HEK293T (cell line): ENCODE measurements at regions not wholly inside any gene's neighbourhood (a gene's known extent, or its start where the extent isn't known, plus 50 kb on each side); places are given as distances from the start of the nearest gene placed in this dataset.

Experiments
- CTCF ChIA-PET: fragments of 350-600 bp; formaldehyde crosslinking; extraction: SDS; loops from one replicate; lab custom pipeline; 2021; ENCODE audit warnings: antibody characterized with exemption, inconsistent platforms; lab: Yijun Ruan, JAX
- POLR2A ChIA-PET: fragments of 350-600 bp; formaldehyde crosslinking; extraction: SDS; loops from one replicate; lab custom pipeline; 2020; ENCODE audit warnings: antibody characterized with exemption, inconsistent platforms; lab: Yijun Ruan, JAX
- DNase-seq: peaks from one replicate; pipeline ENCODE4 v3.0.0; 2012; ENCODE audit warnings: mixed read lengths; ENCODE audit errors: extremely low spot score
- ARNT ChIP-seq: fragments of 450-650 bp; IDR thresholded peaks from 2 replicates; pipeline ENCODE4 v1.6.1; 2017; ENCODE audit warnings: mild to moderate bottlenecking
- BHLHE40 ChIP-seq: fragments of 450-650 bp; IDR thresholded peaks from 2 replicates; pipeline ENCODE4 v1.6.1; 2016; ENCODE audit warnings: mild to moderate bottlenecking, moderate library complexity, borderline replicate concordance
- CTBP1 ChIP-seq: fragments of 450-650 bp; IDR thresholded peaks from 2 replicates; pipeline ENCODE4 v1.6.1; 2016; ENCODE audit warnings: borderline replicate concordance
- ELF4 ChIP-seq: fragments of 450-650 bp; IDR thresholded peaks from 2 replicates; pipeline ENCODE4 v1.6.1; 2017; ENCODE audit warnings: antibody characterized with exemption
- FOXA1 ChIP-seq: fragments of 450-650 bp; IDR thresholded peaks from 2 replicates; pipeline ENCODE4 v1.6.1; 2016; ENCODE audit warnings: mild to moderate bottlenecking
- FOXK2 ChIP-seq: fragments of 450-650 bp; IDR thresholded peaks from 2 replicates; pipeline ENCODE4 v1.6.1; 2016; ENCODE audit warnings: mild to moderate bottlenecking
- FOXM1 ChIP-seq: fragments of 450-650 bp; IDR thresholded peaks from 2 replicates; pipeline ENCODE4 v1.6.1; 2017; ENCODE audit warnings: mild to moderate bottlenecking, borderline replicate concordance
- HDGF ChIP-seq: fragments of 450-650 bp; IDR thresholded peaks from 2 replicates; pipeline ENCODE4 v1.6.1; 2017; ENCODE audit warnings: antibody characterized with exemption, borderline replicate concordance
- L3MBTL2 ChIP-seq: fragments of 450-650 bp; conservative IDR thresholded peaks from 2 replicates; pipeline ENCODE4 v1.6.1; 2016; ENCODE audit warnings: mild to moderate bottlenecking
- LEF1 ChIP-seq: fragments of 450-650 bp; IDR thresholded peaks from 2 replicates; pipeline ENCODE4 v1.6.1; 2017; ENCODE audit warnings: mild to moderate bottlenecking, borderline replicate concordance
- NFRKB ChIP-seq: fragments of 450-650 bp; IDR thresholded peaks from 2 replicates; pipeline ENCODE4 v1.6.1; 2016; ENCODE audit warnings: mild to moderate bottlenecking, moderate library complexity
- PKNOX1 ChIP-seq: fragments of 450-650 bp; IDR thresholded peaks from 2 replicates; pipeline ENCODE4 v1.6.1; 2016
- SP1 ChIP-seq: fragments of 450-650 bp; IDR thresholded peaks from 2 replicates; pipeline ENCODE4 v1.6.1; 2017
- SUZ12 ChIP-seq: fragments of 450-650 bp; IDR thresholded peaks from 2 replicates; pipeline ENCODE4 v1.6.1; 2016; ENCODE audit warnings: mild to moderate bottlenecking
- TARDBP ChIP-seq: fragments of 450-650 bp; IDR thresholded peaks from 2 replicates; pipeline ENCODE4 v1.6.1; 2016
- ZNF384 ChIP-seq: fragments of 450-650 bp; IDR thresholded peaks from 2 replicates; pipeline ENCODE4 v1.6.1; 2016

- TF ChIP-seq L3MBTL2 (no peak), ZNF384 (no peak), SP1 (no peak), HDGF (no peak), LEF1 (no peak), ELF4 (no peak), TARDBP (no peak), ARNT (no peak), FOXM1 (no peak), SUZ12 (no peak), FOXA1 (no peak), BHLHE40 (no peak), CTBP1 (no peak)
- CTCF ChIA-PET, result no interaction called here
- DNase-seq, result no peak
- POLR2A ChIA-PET, result no interaction called here
Measured at GRCh38 chr20:11041396-11041795, 367.6 kb upstream of the JAG1 start.

DNA sequence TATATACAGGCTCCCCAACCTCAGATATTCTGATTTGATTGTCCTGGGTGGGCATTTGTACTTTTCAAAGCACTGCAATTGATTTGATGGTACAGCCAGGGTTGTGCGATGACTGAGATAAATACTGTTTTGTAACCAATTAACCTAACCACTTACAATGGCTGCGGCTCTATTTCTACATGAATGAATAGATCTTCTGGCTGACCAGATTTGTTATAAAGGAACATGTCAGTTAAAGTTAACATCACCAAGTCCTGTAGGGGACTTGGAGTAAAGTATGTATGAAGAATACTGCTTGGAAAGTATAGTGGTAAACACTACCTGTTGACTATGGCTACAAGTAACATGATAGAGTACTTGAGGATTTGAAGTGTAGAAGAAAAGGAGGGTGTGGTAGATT lies 369.2 kb upstream of the JAG1 start:
- POLR2A ChIA-PET, result no interaction called here
- CTCF ChIA-PET, result no interaction called here
- DNase-seq, result no peak
- TF ChIP-seq LEF1, result no peak
- TF ChIP-seq TARDBP, result no peak
- TF ChIP-seq PKNOX1, result no peak
- TF ChIP-seq SP1, result no peak
- no peak for TF ChIP-seq ZNF384
- no peak for TF ChIP-seq FOXA1
- no peak for TF ChIP-seq HDGF
- no peak for TF ChIP-seq FOXM1
- TF ChIP-seq ARNT, result no peak
- TF ChIP-seq L3MBTL2, result no peak
- no peak for TF ChIP-seq SUZ12
- TF ChIP-seq FOXK2, result no peak
- TF ChIP-seq NFRKB, result no peak
- no peak for TF ChIP-seq BHLHE40
- no peak for TF ChIP-seq ELF4
- TF ChIP-seq CTBP1, result no peak

GRCh38 chr20:11044561-11044960 lies 370.8 kb upstream of the JAG1 start:
- no peak for TF ChIP-seq FOXM1
- no peak for TF ChIP-seq ELF4
- TF ChIP-seq PKNOX1, result no peak
- TF ChIP-seq ZNF384, result no peak
- no peak for TF ChIP-seq BHLHE40
- TF ChIP-seq L3MBTL2, result no peak
- TF ChIP-seq CTBP1, result no peak
- TF ChIP-seq HDGF, result no peak
- POLR2A ChIA-PET, result no interaction called here
- DNase-seq, result no peak
- CTCF ChIA-PET, result no interaction called here

DNA sequence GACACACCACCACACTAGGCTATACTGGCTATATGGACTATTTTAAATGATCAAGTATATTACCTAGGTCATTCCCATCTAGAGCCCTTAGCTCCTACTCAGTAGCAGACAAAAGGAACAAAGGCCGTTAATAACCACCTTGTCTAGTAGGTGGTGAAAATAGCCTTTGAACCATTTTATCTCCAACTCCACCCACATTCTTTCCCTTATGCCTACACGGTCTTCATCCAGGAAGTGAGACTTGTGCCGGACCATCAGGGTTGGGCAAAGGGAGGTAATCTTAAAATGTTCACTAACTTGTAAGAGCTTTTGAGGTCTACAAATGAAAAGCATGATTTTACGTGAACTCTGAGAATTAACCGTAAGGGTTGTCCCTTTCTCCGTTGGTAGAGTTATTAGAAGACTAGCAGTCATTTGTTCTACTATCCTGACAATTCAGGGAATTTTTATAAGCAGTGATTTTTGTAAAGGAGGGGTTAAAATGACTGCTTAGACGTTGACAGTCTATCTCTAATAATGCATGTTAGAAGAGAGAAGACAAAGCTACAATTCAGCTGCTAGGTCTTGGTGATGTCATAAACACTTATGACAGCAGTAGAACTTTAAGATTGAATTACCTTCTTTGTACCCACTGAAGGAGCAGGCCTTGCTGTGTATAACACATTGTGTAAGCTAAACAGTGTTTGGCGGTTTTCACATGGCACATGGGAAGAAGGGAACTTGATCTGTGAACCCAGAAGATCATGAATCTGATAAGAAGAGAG lies 371.8 kb upstream of the JAG1 start:
- TF ChIP-seq FOXK2 (no peak), ZNF384 (no peak), ELF4 (no peak), ARNT (no peak), LEF1 (no peak), HDGF (no peak)
- CTCF ChIA-PET, result no interaction called here
- POLR2A ChIA-PET, result no interaction called here
- no peak for DNase-seq

DNA sequence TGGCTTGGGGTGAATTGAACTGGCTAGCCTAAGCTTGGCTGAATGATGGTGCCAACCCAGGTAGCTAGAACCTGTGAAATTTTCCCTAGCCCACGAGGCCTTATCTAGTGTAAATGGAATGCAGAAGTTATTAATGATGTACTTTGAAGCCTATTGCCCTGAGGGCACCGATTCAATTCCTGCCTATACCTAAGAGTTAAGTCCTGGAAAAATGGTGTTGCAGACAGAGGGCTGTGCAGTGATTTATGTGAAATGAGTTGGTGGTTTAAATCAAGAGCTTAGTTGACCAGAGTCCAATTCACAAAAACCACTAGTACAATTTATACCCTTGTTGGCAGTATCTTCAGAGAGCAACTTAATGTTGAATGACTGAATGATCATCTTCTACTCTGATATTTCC lies 373.8 kb upstream of the JAG1 start:
- no peak for DNase-seq
- ChIA-PET POLR2A (no interaction called here), CTCF (no interaction called here)
- TF ChIP-seq NFRKB, result no peak
- no peak for TF ChIP-seq FOXK2
- TF ChIP-seq L3MBTL2, result no peak
- TF ChIP-seq HDGF, result no peak
- TF ChIP-seq LEF1, result no peak
- no peak for TF ChIP-seq FOXM1
- TF ChIP-seq ARNT, result no peak
- no peak for TF ChIP-seq PKNOX1
- no peak for TF ChIP-seq ZNF384
- TF ChIP-seq SP1, result no peak

GRCh38 chr20:11048739-11049138 lies 374.9 kb upstream of the JAG1 start:
- TF ChIP-seq HDGF (no peak), CTBP1 (no peak)
- ChIA-PET CTCF (no interaction called here), POLR2A (no interaction called here)
- no peak for DNase-seq

DNA sequence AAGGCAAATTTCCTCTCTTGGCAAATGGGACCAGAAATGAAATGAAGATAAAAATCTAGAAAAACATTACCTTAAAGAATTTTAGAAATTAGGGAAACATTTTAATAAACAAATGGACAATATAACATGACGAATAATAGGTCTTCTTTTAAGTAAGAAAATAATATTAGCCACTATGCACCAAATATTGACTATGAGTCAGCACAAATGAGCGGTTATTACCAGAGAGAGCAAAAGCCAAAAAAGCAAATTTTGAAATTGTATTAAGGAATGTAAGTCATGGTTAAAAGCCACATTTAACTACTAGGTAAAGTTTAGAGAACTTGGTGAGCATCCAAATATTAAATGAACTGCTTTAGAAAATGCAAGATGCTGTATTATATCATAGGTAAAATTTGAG lies 376.6 kb upstream of the JAG1 start:
- TF ChIP-seq SUZ12, result no peak
- ChIA-PET CTCF (no interaction called here), POLR2A (no interaction called here)
- DNase-seq, result no peak
